ENCODE measurements at regions not wholly inside any gene's neighbourhood (a gene's known extent, or its start where the extent isn't known, plus 50 kb on each side); places are given as distances from the start of the nearest gene placed in this dataset.

GRCh38 chr18:27250471-27250870 is 65.4 kb upstream of the CHST9 start:
- TF ChIP-seq RFX5 (IDR thresholded peaks at IDR 0.05; ENCODE audit: low read depth, low read length) (no peak), CTCF (IDR thresholded peaks at IDR 0.05 in 2 of 3, conservative IDR thresholded peaks at IDR 0.05 in 1 of 3; ENCODE audit: control insufficient read depth in 2 of 3, extremely low read depth in 1 of 3, insufficient read depth in 1 of 3, low read depth in 3 of 3, low read length in 3 of 3) (no peak)

All from GM12878 (cell line).